Retinal pigment epithelial cell (primary cell): ENCODE measurements at regions not wholly inside any gene's neighbourhood (a gene's known extent, or its start where the extent isn't known, plus 50 kb on each side); places are given as distances from the start of the nearest gene placed in this dataset.

ENCODE experiments used
- DNase-seq: peaks from one replicate; pipeline ENCODE4 v3.0.0-alpha.2; 2010; ENCODE audit warnings: low read depth
- H3K4me3 ChIP-seq: 2 replicates; pipeline ENCODE4 v1.5.1; 2011; ENCODE audit warnings: mild to moderate bottlenecking, low read length, control low read depth, moderate library complexity
- TF ChIP-seq, protein P1 (sequence below): conservative IDR thresholded peaks from 2 replicates; pipeline ENCODE4 v1.5.1; 2011; ENCODE audit warnings: low read depth, low read length, control low read depth, inconsistent platforms

- DNase-seq, result no peak
- H3K4me3 ChIP-seq, result no peak overlapping the region
- TF ChIP-seq, protein P1, sequence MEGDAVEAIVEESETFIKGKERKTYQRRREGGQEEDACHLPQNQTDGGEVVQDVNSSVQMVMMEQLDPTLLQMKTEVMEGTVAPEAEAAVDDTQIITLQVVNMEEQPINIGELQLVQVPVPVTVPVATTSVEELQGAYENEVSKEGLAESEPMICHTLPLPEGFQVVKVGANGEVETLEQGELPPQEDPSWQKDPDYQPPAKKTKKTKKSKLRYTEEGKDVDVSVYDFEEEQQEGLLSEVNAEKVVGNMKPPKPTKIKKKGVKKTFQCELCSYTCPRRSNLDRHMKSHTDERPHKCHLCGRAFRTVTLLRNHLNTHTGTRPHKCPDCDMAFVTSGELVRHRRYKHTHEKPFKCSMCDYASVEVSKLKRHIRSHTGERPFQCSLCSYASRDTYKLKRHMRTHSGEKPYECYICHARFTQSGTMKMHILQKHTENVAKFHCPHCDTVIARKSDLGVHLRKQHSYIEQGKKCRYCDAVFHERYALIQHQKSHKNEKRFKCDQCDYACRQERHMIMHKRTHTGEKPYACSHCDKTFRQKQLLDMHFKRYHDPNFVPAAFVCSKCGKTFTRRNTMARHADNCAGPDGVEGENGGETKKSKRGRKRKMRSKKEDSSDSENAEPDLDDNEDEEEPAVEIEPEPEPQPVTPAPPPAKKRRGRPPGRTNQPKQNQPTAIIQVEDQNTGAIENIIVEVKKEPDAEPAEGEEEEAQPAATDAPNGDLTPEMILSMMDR, result no peak
Measured at GRCh38 chr6:81987293-81987692, 234.8 kb upstream of the TENT5A start.

- H3K4me3 ChIP-seq, result no peak overlapping the region
- TF ChIP-seq, protein P1, result no peak
- no peak for DNase-seq
Measured at GRCh38 chr6:81985191-81985590, 232.7 kb upstream of the TENT5A start.

- no peak for DNase-seq
- TF ChIP-seq, protein P1, result no peak
- no peak overlapping the region for H3K4me3 ChIP-seq
Measured at GRCh38 chr6:81984599-81984998, 232.1 kb upstream of the TENT5A start.

- TF ChIP-seq, protein P1, result no peak
- no peak overlapping the region for H3K4me3 ChIP-seq
- DNase-seq, result peak; percentile 62
Measured at GRCh38 chr6:81981812-81982211, 229.3 kb upstream of the TENT5A start.

DNA sequence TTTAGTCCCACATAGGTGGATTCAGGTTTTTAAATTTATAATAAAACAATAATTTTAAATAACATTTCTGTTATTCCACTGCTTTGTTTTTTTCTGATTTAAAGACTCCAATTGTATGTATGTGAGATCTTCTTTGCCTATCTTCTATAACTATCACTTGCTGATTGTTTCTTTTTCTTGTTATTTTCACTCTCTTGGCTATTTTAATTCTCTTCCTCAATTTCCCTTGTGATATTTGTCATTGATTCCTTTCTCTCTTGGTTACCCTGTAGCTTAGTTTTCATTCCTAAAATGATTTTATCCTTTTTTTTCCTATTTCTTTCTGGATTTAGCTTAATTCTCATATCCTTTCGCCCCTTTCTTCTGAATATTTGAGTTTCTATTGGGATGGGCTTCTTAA, 227.3 kb upstream of the TENT5A start:
- DNase-seq, result no peak
- TF ChIP-seq, protein P1, result no peak
- H3K4me3 ChIP-seq, result no peak overlapping the region

DNA sequence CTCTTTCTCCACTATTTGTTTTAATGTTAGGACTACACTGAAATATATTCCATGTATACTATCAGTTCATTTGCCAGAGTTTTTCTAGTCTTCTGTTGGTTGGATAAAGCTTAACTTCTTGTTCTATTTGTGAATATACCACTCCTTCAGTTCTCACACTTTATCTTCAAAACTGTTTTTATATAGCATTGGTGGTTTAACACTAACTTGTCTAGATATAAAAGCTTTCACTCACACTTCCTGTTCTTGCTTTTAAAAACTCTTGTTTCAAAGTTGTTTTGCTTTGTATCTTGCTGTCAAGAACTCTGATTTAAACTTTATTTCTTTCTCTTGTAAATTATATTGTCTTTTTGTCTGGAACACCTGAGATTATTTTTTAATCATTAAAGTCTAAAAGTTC, 226.8 kb upstream of the TENT5A start:
- DNase-seq, result no peak
- no peak overlapping the region for H3K4me3 ChIP-seq
- TF ChIP-seq, protein P1, result no peak

- no peak for DNase-seq
- no peak overlapping the region for H3K4me3 ChIP-seq
- TF ChIP-seq, protein P1, result no peak
Measured at GRCh38 chr6:81978230-81978629, 225.7 kb upstream of the TENT5A start.
